T-helper 2 cell treated with Interferon-gamma antibody and Interleukin-4, amounts not matched to agents 5 μg/mL and 100 μg/mL, for 36 hours (primary cell): ENCODE measurements at regions not wholly inside any gene's neighbourhood (a gene's known extent, or its start where the extent isn't known, plus 50 kb on each side); places are given as distances from the start of the nearest gene placed in this dataset.

Experiments used
- DNase-seq: peaks from one replicate; pipeline ENCODE4 v3.0.0; 2021; ENCODE audit warnings: low spot score
- H3K27ac Mint-ChIP-seq: one replicate; pipeline ENCODE4 v1.8.0; 2021; ENCODE audit warnings: mild to moderate bottlenecking, mixed read lengths
- H3K27me3 Mint-ChIP-seq: one replicate; pipeline ENCODE4 v1.8.0; 2021; ENCODE audit warnings: low read depth, mixed read lengths
- H3K36me3 Mint-ChIP-seq: one replicate; pipeline ENCODE4 v1.8.0; 2021; ENCODE audit warnings: low read depth, mixed read lengths
- H3K4me1 Mint-ChIP-seq: one replicate; pipeline ENCODE4 v1.8.0; 2021; ENCODE audit warnings: low read depth, mixed read lengths
- H3K4me3 Mint-ChIP-seq: one replicate; pipeline ENCODE4 v1.8.0; 2022; ENCODE audit warnings: mild to moderate bottlenecking, moderate library complexity, mixed read lengths
- H3K9me3 Mint-ChIP-seq: one replicate; pipeline ENCODE4 v1.8.0; 2021; ENCODE audit warnings: mixed read lengths

- Mint-ChIP-seq H3K9me3 (peaks cover 30% of the 10 kb centered on the region), H3K36me3 (no peaks in the 10 kb centered on the region), H3K27me3 (no peaks in the 10 kb centered on the region), H3K27ac (no peak overlapping the region), H3K4me3 (no peak overlapping the region), H3K4me1 (no peaks in the 10 kb centered on the region)
- DNase-seq: no peak
These were observed 712.5 kb upstream of the SLIT2 start for GRCh38 chr4:19539201-19539600.

- Mint-ChIP-seq H3K4me3 (no peak overlapping the region), H3K9me3 (peaks cover 18% of the 10 kb centered on the region), H3K36me3 (no peaks in the 10 kb centered on the region), H3K27me3 (no peaks in the 10 kb centered on the region), H3K27ac (no peak overlapping the region), H3K4me1 (no peaks in the 10 kb centered on the region)
- DNase-seq: no peak
These were observed 717.5 kb upstream of the SLIT2 start for GRCh38 chr4:19534159-19534558.

GRCh38 chr4:19531906-19532848 lies 719.5 kb upstream of the SLIT2 start:
- H3K9me3 Mint-ChIP-seq: peaks cover 21% of the 10 kb centered on the region
- no peak overlapping the region for H3K4me3 Mint-ChIP-seq
- no peaks in the 10 kb centered on the region for H3K27me3 Mint-ChIP-seq
- H3K27ac Mint-ChIP-seq: no peak overlapping the region
- DNase-seq: no peak
- no peaks in the 10 kb centered on the region for H3K36me3 Mint-ChIP-seq
- H3K4me1 Mint-ChIP-seq: no peaks in the 10 kb centered on the region

- no peak for DNase-seq
These were observed 727.7 kb upstream of the SLIT2 start for GRCh38 chr4:19523964-19524363.

GRCh38 chr4:19522966-19523365 lies 728.7 kb upstream of the SLIT2 start:
- Mint-ChIP-seq H3K4me3 (no peak overlapping the region), H3K27ac (no peak overlapping the region), H3K36me3 (no peaks in the 10 kb centered on the region), H3K9me3 (peaks cover 27% of the 10 kb centered on the region), H3K27me3 (no peaks in the 10 kb centered on the region), H3K4me1 (no peaks in the 10 kb centered on the region)
- no peak for DNase-seq

More at GRCh38 chr4:19523964-19524363, 727.7 kb upstream of the SLIT2 start:
- no peaks in the 10 kb centered on the region for H3K27me3 Mint-ChIP-seq
- no peak overlapping the region for H3K4me3 Mint-ChIP-seq
- no peaks in the 10 kb centered on the region for H3K4me1 Mint-ChIP-seq
- H3K27ac Mint-ChIP-seq: no peak overlapping the region
- peaks cover 31% of the 10 kb centered on the region for H3K9me3 Mint-ChIP-seq
- H3K36me3 Mint-ChIP-seq: no peaks in the 10 kb centered on the region

GRCh38 chr4:19520939-19521520 lies 730.7 kb upstream of the SLIT2 start:
- no peak overlapping the region for H3K4me3 Mint-ChIP-seq
- peaks cover 25% of the 10 kb centered on the region for H3K9me3 Mint-ChIP-seq
- no peak for DNase-seq
- no peaks in the 10 kb centered on the region for H3K27me3 Mint-ChIP-seq
- no peaks in the 10 kb centered on the region for H3K36me3 Mint-ChIP-seq
- H3K27ac Mint-ChIP-seq: no peak overlapping the region
- no peaks in the 10 kb centered on the region for H3K4me1 Mint-ChIP-seq

GRCh38 chr4:19514276-19515070 lies 737.2 kb upstream of the SLIT2 start:
- DNase-seq: no peak
- Mint-ChIP-seq H3K36me3 (no peaks in the 10 kb centered on the region), H3K4me3 (no peak overlapping the region), H3K4me1 (no peaks in the 10 kb centered on the region), H3K27me3 (no peaks in the 10 kb centered on the region), H3K9me3 (peaks cover 30% of the 10 kb centered on the region), H3K27ac (no peak overlapping the region)

- H3K4me3 Mint-ChIP-seq: no peak overlapping the region
- peaks cover 29% of the 10 kb centered on the region for H3K9me3 Mint-ChIP-seq
- H3K27ac Mint-ChIP-seq: no peak overlapping the region
- DNase-seq: no peak
- no peaks in the 10 kb centered on the region for H3K27me3 Mint-ChIP-seq
- H3K36me3 Mint-ChIP-seq: no peaks in the 10 kb centered on the region
- H3K4me1 Mint-ChIP-seq: no peaks in the 10 kb centered on the region
These were observed 739.6 kb upstream of the SLIT2 start for GRCh38 chr4:19512086-19512485.

GRCh38 chr4:19510993-19511392 lies 740.7 kb upstream of the SLIT2 start:
- no peaks in the 10 kb centered on the region for H3K4me1 Mint-ChIP-seq
- H3K36me3 Mint-ChIP-seq: no peaks in the 10 kb centered on the region
- DNase-seq: no peak

GRCh38 chr4:19508442-19508841 lies 743.3 kb upstream of the SLIT2 start:
- no peaks in the 10 kb centered on the region for H3K36me3 Mint-ChIP-seq
- no peaks in the 10 kb centered on the region for H3K4me1 Mint-ChIP-seq
- peaks cover 22% of the 10 kb centered on the region for H3K9me3 Mint-ChIP-seq
- no peak for DNase-seq
- no peak overlapping the region for H3K4me3 Mint-ChIP-seq
- no peaks in the 10 kb centered on the region for H3K27me3 Mint-ChIP-seq
- H3K27ac Mint-ChIP-seq: no peak overlapping the region

More at GRCh38 chr4:19510993-19511392, 740.7 kb upstream of the SLIT2 start:
- no peak overlapping the region for H3K27ac Mint-ChIP-seq
- no peaks in the 10 kb centered on the region for H3K27me3 Mint-ChIP-seq
- H3K9me3 Mint-ChIP-seq: peaks cover 26% of the 10 kb centered on the region
- no peak overlapping the region for H3K4me3 Mint-ChIP-seq

- H3K4me1 Mint-ChIP-seq: no peaks in the 10 kb centered on the region
- H3K4me3 Mint-ChIP-seq: no peak overlapping the region
- DNase-seq: no peak
- peaks cover 24% of the 10 kb centered on the region for H3K9me3 Mint-ChIP-seq
- H3K27ac Mint-ChIP-seq: no peak overlapping the region
- H3K36me3 Mint-ChIP-seq: no peaks in the 10 kb centered on the region
- H3K27me3 Mint-ChIP-seq: no peaks in the 10 kb centered on the region
These were observed 754.0 kb upstream of the SLIT2 start for GRCh38 chr4:19497705-19498104.

GRCh38 chr4:19496756-19497155 lies 754.9 kb upstream of the SLIT2 start:
- Mint-ChIP-seq H3K9me3 (peaks cover 30% of the 10 kb centered on the region), H3K4me3 (no peak overlapping the region), H3K27ac (no peak overlapping the region), H3K4me1 (no peaks in the 10 kb centered on the region), H3K27me3 (no peaks in the 10 kb centered on the region), H3K36me3 (no peaks in the 10 kb centered on the region)
- DNase-seq: no peak

GRCh38 chr4:19494961-19495360 lies 756.7 kb upstream of the SLIT2 start:
- Mint-ChIP-seq H3K36me3 (no peaks in the 10 kb centered on the region), H3K9me3 (peaks cover 39% of the 10 kb centered on the region)
- no peak for DNase-seq

GRCh38 chr4:19492606-19493005 lies 759.1 kb upstream of the SLIT2 start:
- Mint-ChIP-seq H3K4me1 (no peaks in the 10 kb centered on the region), H3K36me3 (no peaks in the 10 kb centered on the region), H3K9me3 (peaks cover 34% of the 10 kb centered on the region), H3K4me3 (no peak overlapping the region), H3K27me3 (no peaks in the 10 kb centered on the region), H3K27ac (no peak overlapping the region)
- no peak for DNase-seq

More at GRCh38 chr4:19494961-19495360, 756.7 kb upstream of the SLIT2 start:
- H3K27me3 Mint-ChIP-seq: no peaks in the 10 kb centered on the region
- H3K4me1 Mint-ChIP-seq: no peaks in the 10 kb centered on the region
- no peak overlapping the region for H3K27ac Mint-ChIP-seq
- H3K4me3 Mint-ChIP-seq: no peak overlapping the region
